HG02798 (cell line): ENCODE measurements at regions not wholly inside any gene's neighbourhood (a gene's known extent, or its start where the extent isn't known, plus 50 kb on each side); places are given as distances from the start of the nearest gene placed in this dataset.
"Not testable (repeated sequence)": the region's sequence is repeated elsewhere in the genome, so short reads cannot be mapped to it uniquely, and the experiment has no call there.

ENCODE experiments used
- ATAC-seq: cut with Tn5 transposase; IDR thresholded peaks from one replicate; pipeline ENCODE4 v1.9.1; 2021; ENCODE audit warnings: mild to moderate bottlenecking; ENCODE audit not compliant: unreplicated experiment, poor library complexity

DNA sequence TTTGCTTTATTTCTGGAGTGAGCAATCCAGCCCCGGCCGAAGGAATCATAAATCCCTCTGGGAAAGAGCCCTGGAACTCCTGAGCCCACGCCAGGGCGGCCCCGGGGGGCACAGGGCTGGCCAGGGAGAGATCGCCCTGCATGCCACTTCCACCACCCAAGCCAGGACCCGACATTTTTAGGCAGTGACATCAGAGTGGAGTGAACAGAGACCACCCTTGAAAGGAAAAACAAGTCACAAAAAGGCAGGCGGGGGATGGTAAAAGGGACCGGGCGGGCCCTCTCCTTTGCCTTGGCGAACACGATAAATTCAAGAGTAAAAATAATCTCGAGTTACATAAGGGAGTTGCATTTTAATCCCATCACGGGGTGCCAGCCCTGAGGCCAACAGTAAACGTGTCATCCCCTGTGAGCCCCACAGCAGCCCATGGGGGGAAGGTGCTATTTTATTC lies 284.1 kb downstream of the C16orf95 start:
- no peak for ATAC-seq

DNA sequence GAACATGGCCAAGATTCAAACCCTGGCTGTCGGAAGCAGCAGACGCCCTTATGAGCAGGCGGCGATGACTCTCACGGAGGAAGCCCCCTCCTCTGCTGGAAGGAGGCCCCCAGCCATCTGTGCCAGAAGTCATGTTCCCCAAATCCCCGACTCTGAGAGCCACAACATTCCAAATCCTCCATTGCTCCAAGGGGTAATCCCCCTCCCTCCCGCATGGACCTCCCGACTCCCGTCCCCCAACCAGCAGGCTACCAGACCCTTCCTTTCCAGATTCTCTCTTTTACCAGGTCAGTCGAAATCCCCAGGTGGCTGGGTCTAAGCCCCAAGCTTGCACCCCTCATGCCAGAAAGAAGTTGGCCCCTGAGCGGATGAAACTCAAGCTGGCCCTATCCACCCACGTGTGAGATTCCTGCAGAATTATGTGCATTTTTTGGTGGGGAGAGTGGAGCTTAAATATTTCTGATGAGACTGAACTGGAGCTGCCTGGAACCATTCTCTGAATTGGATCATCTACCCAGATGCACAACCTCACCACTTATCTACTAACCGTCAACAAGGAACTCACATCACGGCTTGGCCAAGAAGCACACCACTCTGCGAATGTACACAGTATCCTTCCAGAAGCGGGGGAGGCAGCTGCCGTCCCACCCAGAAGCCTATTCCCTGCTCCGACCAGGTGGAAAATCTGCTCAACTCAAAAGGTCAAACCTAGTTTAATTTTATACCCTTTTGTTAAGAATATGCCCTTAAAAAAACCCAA lies 283.5 kb downstream of the C16orf95 start:
- no peak for ATAC-seq

DNA sequence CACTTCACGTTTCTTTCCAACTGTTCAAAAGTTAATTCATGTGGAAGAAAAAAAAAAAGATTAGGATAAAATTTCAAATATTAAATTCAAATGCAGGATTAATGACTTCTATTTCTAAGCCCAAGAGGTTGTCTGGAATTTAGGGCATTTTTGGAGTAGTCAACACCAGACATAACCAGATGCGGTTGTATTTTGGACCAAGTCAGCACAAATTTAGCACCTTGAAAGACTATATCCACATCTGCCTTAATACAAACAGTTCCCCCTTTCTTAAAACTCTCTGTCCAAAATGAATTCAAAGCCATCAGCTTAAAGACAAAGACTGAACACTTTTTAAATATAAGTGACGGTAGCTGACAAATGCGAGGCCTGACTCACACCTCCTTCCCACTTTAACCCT lies 282.9 kb downstream of the C16orf95 start:
- no peak for ATAC-seq

DNA sequence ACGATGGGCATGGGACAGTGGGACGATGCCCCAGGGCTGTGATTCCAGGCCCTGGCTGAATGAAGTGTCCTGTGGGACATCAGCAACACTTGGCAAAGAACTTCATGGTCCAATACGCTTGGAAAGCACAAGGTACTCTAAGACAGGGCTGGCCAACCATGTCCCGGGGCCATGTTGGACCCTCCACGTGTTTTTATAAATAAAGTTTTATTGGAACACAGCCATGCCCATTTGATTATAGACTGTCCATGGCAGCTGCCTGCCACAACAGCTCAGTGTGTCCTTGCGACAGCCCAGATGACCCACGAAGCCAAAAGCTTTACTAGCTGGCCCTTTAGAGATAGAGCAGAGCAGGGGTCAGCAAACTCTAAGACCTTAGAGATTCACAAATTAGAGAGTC lies 282.1 kb downstream of the C16orf95 start:
- no peak for ATAC-seq

DNA sequence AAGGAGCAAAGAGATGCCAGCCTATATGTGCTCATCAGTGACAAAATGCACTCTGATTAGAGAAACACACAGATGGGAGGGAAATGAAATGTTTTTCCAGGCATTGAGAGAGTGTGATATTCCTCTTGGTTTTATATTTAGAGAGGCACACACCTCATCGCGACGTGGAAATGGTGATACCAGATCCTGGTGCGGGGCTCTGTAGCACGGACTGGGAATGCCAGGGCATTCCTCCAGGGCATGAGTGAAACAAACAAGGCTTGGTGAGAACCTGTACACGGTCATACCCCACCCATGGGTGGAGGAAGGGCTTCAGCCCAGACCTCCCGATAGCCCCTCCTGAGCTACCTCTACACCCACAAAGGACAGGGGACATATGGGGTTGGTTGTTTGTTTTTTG lies 280.2 kb downstream of the C16orf95 start:
- ATAC-seq = no peak

DNA sequence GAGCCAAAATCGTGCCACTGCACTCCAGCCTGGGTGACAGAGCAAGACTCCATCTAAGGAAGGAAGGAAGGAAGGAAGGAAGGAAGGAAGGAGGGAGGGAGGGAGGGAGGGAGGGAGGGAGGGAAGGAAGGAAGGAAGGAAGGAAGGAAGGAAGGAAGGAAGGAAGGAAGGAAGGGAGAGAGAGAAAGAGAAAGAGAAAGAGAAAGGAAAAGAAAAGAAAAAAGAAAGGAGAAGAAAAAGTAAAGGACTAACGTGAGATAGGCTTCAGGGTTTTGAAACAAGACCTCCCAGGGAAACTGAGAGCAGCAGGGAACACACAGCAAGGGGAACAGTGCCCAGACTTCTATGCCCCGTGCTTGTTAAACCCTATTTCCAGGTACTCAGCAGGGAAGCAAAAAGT lies 278.7 kb downstream of the C16orf95 start:
- not testable (repeated sequence) for ATAC-seq

DNA sequence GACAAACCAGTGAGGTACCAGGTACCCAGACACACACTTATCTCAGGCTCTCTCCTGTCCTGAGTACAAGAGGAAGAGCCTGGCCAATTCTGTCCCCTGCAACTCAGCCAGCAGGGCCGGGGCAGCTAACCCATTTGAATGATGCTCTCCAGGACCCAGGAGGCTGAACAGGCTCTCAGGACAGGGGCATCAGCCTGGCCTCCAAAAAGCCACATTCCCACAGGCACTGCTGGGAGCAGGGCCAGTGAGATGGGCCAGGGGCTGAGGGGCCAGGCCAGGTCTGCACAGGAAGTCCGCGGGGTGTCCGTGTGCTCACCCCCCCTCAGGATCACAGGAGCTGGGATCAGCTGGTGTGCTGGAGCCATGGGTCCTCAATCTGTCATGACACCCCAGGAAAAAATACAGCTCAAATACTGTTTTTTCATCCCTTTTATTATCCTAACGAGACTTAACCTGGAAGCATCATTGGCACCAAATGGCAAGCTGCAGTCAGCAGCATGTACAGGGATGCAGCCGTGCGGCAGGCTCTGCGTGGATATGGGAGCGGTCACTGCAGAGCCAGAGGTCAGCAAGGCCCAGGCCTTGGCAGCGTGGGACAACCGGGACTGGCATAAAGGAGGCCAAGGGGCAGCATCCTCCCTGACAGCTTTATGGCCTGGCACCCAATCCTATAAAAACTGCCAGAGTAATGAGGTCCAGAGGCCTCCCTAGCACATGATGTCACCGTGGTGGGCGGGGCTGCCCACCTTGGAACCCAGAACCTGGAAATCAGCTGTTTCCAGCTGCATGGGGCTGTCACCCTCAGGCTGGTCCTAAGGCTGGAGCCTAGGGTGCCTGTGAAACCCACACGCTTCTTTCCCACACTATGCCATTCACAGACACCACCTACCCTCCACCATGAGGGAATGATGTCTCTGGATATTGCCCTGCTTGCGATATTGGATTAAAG lies 276.7 kb downstream of the C16orf95 start:
- no peak for ATAC-seq

DNA sequence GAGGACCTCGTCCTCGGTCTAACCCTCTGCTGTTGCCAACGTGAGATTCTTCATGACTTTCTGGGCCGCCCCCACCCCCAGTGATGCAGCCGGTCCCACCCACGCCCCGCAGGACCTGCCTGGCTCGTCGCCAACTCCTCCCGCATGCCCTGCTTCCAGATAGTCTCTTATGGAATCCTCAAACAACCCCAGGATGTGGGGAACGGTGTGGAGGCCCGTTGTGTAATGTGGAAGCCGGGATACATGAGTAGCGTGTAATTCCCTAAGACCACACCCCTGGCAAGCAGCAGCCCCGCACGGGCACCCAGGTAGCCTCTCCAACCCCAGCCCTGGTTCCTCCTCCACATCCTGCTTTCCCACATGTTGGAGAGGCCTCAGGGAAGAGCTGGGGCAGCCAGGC lies 275.9 kb downstream of the C16orf95 start:
- ATAC-seq = no peak

DNA sequence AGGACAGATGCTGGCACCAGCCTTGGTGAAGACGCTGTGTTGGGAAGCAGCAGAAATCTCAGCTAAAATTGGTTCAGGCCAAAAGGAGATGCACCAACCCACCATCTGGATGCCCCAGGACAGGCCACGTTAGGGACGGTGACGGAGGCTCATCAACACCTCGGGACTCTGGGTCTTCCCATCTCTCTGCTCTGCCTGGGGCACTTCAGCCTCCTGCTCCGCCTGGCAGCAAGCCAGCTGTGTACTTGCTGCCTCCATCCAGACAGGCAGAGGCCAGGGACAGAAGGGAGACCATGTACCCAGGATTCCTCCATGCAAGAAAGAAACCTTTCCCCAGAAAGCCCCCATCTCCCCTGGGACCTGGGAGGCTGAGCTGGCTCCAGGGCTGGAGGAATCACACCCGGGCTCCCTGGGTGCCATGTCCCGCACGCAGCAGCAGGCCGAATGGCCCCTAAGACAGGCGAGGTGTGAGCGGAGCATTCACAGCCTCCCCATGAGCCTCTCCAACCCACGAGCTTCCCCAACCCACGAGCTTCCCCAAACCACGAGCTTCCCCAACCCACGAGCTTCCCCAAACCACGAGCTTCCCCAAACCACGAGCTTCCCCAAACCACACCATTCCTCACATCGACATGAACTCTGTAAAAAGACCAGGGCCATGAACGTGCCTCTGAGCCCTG lies 274.5 kb downstream of the C16orf95 start:
- ATAC-seq = no peak

DNA sequence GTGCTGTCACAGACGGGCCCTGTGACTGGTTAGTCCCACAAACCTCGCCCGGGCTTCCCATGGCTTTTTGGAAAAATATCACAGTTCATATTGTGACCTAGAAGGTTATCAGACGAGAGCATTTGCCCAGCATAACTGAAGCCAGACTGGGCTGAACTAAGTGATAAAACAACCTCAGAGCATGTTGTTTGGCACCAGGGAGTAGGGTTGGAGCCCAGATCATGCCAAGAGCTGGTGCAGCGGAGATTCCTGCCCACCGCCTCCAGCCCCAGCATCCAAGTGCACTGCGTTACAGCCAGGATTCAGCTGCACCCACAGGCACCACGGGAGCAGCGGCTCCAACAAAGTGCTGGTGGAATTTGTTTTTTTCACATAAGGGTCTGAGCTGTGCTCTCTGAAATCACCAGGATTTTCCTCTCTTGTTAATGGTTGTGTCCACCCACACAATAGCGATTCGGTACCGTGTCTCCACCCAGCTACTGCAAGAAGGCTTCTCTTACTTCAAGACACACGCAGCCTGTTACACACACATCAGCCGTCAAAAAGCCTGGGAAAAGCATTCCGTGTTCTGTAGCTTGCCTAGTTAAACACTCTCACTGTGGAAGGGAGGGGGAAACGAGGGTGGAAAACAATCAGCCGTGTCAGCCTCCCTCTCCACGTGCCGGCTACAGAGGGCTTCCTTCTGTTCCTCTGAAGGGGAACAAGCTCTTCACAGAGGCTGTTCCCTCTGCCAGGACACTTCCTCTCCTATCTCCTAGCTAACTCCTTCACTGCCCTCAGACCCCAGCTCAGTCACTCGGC lies 273.8 kb downstream of the C16orf95 start:
- ATAC-seq = no peak

DNA sequence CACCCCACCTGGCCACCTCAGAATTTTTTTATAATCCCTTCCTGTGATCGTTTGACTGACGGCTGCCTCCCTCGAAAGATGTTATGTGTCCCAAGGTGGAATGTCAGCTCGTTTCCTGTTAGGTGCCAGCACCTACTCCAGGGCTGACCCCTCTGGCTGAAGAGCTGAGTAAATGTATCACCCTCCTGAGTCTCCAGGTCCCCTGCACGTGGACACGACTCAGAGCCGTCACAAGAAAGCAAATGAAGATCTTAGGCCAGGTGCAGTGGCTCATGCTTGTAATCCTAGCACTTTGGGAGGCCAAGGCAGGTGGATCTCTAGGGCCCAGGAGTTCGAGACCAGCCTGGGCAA lies 273.2 kb downstream of the C16orf95 start:
- no peak for ATAC-seq

DNA sequence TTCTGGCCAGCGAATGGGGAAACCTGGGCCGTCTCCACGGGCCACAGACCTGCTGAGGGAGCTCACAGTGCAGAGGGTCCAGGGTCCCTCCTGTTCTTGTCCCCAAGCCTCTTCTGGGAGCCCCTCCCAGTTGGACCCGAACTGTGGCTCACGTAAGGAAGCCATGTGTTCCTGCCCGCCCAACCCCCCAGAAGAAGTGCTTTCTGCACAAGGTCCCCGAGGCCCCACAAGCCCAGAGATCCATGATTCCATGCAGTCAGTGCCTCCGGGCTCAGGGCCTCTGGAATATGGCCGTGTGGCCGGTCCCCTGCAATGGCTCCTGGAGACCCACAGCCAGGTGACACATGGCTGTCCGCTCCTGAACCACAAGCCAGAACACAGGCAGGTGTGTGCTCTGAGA lies 272.4 kb downstream of the C16orf95 start:
- ATAC-seq = no peak

DNA sequence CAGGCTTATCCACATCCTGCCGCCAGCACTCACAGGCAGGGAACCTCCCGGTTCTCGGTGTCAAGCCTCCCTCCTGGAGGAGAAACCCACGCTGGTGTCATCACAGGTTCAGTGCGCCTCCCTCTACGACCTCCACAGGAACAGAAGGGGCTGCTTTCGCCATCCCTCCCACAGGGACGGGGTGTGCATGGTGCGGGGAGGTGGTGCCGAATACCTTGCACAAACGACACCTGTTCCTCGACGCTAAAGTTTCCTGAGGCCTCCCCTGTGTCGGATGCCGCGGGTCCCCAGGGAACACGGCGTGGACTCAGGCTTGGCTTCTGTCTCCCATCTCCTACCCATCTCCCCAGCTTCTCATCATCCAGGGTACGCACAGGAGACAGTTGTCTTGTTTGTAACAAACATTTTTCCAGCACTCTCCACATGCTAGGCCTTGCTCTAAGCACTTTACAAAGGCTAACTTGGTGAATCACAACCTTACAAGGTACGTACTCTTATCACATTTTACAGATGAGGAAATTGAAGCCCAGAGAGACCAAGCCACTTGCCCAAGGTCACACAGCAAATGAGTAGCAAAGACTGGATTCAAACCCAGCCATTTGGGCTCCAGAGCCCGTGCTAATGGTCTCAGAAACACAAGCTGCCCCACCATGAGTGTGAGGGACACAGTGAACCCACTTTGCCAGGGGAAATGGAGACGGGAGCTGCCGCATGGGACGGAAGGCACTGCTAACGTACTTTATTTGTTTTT lies 271.6 kb downstream of the C16orf95 start:
- no peak for ATAC-seq

DNA sequence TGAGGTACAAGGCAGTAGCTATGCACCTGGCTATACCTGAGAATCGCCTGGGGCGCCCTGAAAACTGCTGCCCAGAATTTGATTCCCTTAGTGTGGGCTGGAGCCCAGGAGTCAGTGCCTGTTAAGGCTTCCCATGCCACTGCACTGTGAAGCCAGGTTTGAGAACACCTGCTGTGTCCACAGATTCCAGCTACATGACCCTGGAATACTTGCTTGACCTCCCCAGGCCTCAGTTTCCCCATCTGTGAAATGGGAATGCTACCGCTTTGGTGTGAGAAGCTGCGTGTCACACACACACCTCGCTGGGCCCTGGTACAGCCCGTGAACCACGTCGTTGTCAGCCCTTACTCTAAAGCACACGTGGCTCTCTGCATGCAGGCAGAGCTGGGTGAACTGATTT lies 271.0 kb downstream of the C16orf95 start:
- no peak for ATAC-seq

DNA sequence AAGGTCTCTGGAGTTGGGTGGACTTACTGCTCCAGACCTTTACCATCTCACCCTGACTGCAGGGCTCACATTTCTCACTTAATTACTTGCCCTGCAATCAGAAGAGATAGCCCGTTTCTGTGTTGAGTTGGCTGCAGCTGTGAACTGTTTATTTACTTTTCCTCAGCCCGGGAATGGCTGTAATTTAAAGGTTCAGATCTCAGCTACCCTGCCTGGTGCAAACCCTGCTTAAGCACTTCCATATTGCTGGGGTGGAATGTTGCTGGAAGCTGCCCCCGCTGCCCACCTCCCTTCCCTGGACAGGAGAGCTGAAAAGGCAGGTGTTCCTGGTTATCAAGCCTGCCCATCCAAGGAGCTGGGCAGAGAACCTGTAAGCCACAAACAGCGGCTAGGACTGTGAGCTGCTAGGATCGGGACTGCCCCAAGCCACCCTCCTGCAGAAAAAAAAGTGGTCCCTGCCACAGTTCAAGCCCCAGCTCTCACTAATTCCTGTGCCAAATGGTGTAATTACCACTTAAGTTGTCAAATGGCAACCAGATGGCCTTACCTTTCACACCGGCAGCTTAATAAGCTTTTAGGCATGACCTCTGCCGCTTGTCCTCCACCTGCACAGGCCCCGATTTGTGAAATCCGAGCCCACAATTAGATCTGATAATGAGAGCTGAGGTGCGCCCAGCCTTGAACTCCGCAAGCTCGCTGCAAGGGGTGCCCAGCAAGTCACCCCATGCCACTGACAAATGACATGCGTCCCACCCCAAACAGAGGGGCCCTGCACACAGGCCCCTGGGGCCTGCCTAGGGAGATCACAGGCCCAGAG lies 269.8 kb downstream of the C16orf95 start:
- ATAC-seq = no peak

DNA sequence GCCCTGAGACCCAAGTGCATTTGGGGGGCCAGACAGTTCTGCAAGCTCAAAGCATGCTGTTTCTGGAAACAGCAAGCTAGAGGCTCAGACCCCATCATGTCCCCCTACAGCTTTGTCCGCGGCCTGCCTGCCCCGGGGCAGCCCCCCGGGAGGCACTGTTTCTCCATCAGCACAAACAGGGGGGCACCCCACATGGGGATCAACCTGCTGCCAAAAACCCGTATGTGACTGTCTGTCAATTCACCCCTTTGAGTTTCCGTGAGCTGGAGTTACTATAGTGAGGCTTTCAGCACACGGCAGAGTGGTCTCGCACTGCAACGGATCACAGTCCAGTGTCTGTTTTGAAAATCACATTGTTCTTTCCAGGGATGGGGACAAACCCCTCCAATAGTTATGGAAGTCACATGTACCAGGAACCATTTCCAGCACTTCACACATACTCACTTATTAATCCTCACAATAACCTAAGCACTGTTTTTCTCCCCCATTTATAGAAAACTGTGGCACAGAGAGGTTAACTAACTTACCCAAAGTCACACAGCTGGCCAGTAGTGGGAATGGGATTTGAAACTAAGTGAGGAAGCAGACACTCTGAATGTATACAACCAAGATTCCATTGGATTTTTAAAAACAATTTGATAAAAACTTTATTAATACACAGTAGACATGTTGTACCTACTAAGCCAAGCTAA lies 269.0 kb downstream of the C16orf95 start:
- no peak for ATAC-seq

DNA sequence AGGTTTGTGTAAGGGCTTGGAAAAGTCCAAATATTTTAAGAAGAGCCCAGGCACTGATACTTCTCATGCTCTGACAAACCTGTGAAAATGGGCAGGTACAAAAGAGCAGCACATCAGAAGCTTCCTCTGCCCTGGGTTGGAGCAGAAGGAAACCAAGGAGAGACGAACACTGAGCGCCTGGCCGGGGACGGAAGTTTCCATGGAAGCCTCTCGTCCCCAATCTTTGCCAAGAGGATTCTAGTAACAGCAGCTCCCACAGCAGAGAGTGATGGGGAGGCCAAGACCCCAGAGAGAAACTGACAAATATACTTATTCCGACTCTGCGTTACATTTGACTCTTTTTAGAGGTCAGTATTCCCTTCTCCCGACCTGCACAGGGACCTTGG lies 268.5 kb downstream of the C16orf95 start:
- ATAC-seq = no peak

DNA sequence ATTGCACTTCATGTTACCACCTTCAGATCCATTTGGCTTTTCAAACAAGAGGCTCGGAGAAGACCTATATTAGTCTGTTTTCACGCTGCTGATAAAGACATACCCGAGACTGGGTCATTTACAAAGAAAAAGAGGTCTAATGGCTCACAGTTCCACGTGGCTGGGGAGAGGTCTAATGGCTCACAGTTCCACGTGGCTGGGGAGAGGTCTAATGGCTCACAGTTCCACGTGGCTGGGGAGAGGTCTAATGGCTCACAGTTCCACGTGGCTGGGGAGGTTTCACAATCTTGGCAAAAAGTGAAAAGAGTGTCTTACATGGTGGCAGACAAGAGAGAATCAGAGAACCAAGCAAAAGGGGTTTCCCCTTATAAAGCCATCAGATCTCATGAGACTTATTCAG lies 268.0 kb downstream of the C16orf95 start:
- ATAC-seq = not testable (repeated sequence)
